ENCODE measurements at regions not wholly inside any gene's neighbourhood (a gene's known extent, or its start where the extent isn't known, plus 50 kb on each side); places are given as distances from the start of the nearest gene placed in this dataset.

DNA sequence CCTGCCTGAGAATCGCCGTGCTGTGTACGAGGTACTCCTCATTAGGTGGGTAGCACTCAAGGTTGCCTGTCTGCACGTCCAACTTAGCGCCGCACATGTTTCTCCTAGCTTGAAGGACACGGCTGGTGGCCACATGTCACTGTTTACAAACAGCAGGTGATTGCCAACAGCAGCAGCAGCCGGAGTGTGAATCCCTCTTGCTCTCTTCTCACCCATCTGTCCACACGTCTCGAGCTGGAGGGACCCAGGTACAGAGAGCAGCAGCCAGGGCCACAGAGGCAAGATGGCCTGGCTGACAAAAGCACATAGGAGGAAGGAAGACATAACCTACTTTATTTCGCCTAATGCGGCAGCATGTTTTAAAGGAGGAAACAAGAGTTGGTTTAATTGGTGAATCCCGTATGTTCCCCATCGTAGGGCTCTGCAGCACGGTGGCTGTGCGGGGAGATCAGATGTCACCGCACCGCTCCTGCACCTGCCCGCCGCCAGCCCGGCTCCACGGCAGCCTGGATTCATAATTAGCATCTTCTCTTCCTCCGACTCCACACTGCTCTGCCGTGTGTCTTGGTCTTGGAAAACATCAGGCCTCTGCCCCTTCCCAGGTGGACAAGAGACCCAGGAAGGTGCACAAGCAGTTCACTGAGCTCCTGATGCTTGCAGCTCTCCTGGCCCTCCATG, 201.6 kb upstream of the IRX1 start:
- no peak for DNase-seq

DNA sequence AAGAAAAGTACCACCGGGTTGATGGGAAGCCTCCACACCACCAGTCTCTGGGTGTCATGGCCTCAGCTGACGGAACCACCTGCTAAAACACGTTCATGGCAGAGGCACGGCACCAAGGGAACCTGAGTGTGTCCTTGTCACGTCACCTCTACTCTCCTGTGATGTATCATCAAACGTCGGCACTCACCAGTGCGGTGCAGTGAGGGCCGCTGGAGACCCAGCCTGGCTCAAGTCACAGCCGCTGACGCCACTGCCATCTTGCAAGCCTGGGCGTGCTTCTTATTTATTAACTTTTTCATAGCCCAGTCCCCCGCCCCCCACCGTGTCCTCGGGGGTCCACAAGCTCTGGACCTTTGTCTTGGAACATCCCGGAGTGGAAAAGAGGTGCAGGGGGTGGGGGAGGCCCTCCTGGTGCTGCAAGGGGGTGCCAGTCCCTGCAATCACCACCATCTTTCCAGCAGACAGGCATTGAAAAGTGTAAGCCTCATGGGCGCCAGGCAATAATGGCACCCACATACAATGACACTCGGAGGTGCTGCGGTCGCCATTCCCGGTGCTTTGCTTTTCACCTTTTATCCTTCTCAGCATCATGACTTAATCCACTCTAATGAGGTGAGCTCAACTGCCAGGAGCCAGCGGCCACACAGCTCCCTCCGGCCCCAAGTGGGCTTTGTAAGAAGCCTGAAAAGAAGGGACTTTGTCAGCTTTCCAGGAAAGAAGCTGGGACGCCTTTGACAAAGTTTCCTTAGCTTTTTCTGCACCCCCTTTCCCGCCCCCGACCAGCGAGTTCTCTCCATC, 202.3 kb upstream of the IRX1 start:
- DNase-seq: no peak

DNA sequence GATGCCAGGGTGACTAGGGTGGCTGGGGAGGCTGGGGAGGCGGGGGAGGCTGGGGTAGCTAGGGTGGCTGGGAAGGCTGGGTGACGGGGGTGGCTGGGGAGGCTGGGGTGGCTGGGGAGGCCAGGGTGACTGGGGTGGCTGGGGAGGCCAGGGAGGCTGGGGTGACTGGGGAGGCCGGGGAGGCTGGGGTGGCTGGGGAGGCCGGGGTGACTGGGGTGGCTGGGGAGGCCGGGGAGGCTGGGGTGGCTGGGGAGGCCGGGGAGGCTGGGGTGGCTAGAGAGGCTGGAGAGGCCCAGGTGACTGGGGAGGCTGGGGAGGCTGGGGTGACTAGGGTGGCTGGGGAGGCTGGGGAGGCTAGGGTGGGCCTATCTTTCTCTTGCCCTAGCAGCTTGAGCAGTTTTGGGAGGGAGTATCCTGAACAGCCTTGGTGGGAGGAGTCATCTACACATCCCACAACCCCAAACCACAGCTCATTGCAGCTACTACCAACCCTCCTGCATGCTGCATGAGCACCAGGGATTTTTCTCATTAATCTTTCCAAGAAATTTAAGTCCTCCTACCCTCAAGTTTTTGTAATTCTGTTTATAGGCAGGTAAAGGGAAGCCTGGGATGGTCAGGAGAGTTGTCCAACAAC, 203.2 kb upstream of the IRX1 start:
- no peak for DNase-seq

DNA sequence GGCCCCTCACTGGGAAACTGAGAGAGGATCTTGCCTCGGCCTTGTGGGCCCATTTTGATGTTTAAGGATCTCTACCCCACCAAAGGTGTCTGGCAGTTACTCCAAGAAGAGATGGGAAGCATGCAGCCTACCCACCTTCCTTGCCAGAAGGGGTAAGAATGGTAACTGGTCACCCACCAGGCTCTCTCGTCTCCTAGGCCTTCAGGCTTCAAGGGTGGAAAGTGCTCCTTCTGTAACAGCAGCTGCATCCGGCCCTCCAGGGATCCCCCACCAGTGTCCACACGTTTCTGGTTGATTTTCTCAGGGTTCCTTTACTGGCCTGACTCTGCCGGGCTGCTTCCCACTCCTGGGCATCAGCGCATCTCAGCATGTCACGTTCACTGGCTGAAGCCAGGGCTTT, 204.4 kb upstream of the IRX1 start:
- DNase-seq: no peak

DNA sequence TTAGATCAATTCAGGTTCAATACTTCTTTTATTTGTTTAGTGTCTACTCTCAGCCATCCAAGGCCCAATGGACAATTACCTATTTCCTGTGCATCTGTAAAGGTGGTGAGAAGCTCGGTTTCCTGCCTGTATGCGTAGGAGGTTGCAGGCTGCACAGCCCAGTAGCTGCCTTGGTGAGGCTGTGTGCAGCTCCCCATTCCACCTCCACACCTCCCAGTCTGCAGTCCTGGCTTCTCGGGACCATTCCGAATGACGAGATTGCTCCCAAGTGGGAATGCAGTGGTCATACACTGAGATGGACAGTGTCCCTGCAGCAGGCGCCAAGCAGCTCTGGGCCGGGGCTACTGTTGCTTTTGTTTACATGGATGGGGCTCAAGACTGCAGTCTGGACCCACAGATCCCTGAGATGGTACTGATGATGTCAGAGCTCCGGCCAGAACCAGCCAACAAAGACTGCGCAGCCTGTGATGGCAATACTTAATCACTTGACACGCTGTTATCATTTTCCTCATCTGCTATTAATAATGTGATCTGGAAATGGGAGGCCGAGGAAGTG, 206.1 kb upstream of the IRX1 start:
- no peak for DNase-seq

DNA sequence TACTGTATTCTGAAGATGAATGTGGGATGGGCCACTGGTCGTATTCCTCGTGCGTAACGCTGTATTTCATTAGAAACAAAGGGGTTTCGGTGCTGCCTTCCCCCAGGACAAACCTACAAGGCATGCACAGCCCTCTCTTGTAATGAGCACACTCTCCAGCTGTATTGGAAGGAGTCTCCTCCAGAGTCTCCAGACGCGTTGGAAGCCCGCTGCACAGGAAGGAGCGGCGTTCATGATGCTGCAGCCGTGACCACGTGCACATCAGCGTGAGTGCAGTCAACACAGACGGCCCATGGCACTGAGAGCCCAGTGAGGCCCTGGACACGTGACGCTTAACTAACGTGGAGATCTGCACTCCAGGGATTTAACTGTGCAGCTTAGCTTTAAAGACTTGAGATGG, 209.0 kb upstream of the IRX1 start:
- DNase-seq: no peak

DNA sequence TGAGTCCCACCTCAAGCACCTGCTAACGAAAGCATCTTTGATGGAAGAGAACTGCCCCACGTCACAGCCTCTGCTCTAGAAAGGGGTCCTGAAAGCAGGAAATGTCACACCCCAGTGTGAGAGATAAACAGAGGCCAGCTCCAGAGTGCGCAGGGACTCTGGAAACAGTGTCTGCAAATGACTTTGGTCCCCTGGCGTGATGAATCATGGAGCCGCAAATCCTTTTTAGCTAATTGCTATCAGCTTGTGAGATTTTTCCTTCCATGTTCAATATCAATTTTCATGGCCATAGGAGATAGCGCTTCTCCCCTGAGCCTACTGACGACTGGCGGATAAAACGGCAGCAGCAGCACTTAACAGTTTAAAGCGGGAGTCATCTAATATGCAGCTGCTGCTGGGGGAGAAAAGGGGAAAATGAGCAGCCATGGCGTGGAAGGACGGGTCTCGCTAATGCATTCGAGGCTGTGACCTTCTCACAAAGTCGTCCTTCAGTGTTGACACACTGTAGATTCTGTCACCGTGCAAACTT, 209.6 kb upstream of the IRX1 start:
- DNase-seq: no peak

DNA sequence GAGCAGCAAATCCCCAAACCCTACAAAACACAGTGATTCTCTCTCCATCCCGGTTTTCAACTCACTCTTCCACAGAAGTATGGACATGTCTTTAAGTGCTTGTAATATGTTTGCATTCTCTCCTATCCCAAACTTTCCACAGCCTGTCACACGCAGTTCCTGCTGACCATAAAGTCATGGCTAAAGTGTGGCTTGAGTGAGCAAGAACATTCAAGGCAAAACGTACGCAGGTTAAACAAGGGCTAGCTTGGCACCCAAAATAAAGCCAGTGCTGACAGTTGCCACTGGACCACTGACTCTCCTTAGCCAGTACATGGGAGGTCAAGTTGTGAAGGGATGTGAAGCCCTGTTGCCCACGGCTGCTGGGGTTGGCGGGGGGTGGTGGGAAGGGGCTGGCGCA, 211.1 kb upstream of the IRX1 start:
- DNase-seq: no peak

DNA sequence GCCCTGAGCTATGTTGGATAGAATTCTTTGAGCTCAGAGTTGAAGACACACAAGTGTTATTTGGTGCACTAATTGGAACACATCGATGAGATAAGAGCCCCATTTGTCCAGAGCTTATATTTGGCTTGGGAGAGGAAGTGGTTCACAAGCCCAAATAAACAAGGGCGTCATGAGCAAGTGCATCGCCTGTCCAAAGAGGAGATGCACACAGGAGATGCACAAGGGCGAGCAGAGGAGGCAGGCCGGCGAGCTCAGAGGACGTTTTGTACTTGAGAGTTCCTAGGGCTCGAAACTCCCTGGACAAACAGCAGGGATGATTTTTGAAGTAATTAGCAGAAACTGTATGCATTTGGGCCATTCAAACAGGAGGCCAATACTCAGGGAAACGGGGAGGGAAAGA, 212.8 kb upstream of the IRX1 start:
- DNase-seq: no peak

DNA sequence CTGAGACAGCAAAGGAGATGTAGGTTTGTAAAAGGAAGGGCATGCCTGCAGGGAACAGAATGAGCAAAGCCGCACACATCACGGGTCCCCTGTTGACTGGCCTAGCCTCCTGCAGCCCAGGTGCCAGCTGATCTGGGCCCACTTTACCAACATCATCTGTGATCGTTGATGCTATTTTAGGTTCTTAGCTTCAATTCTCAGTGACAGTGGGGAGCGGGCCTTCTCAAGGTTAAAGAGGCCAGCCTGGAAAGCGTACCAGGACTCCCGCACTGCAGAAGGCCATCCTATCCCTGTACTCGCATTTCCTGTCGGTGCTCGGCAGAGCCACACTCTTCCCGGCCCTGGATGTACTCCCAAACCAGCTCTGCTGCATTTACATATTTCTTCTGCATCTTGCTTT, 213.5 kb upstream of the IRX1 start:
- no peak for DNase-seq

DNA sequence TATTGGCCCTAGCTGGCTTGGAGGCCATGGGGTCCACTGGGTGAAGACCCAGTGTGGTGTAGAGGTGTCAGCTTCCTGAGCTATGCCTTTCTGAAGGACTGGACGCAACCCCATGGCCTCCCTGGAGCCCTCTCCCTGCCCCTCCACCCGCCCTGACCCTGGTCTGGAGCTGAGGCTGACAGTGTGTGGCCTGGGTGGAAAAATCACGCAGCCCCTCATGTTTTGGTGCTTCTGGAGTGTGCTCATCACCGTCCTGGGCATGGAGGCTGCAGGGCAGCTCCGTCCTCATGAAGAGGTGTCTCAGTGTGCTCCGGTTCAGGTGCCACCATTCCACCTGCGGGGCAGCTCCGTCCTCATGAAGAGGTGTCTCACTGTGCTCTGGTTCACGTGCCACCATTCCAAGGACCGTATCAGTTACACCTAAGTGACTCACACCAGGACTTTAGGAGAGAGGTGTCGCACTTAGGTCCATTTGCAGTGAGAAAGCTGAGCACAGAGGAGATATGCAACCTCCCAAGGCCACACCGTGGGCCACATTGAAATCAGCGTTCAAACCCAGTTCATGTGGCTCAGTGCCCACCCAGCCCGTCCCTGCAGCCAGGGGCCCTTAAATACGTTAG, 214.3 kb upstream of the IRX1 start:
- DNase-seq: no peak

DNA sequence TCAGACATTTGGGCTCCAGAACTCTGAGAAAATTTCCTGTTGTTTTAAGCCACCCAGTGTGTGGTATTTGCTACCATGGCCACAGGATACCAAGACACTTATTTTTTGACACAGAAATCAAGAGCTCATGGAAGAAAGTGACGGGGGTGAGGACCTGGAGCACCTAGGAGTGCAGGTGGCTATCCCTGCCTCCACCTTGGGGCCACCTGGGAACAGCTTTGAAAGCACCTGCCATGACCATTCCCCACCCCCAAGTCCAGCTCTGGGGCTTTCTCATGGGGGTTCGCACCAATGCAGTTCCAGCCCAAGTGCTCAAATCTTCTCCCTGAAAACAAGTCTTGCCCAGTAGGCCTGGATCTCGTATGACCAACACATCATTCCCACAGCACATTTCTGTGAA, 214.9 kb upstream of the IRX1 start:
- no peak for DNase-seq

DNA sequence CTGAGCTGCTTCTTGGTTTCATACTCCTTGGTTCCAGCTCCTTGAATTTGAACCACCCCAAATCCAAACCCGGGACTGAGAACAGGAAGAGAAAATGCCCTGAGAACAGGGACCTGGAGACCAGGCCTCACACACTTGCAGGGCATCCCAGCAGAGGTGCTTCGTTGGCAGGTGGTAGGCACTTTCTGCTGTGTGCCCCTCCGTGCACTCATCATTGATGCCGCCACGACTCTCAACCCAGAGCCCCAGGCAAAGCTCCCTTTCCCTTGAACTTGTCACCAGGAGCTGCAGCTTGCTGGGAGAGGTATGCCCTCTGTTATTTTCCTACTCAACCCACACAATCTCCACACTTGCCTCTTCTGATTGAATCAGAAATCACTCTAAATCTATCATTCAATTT, 217.8 kb upstream of the IRX1 start:
- no peak for DNase-seq

DNA sequence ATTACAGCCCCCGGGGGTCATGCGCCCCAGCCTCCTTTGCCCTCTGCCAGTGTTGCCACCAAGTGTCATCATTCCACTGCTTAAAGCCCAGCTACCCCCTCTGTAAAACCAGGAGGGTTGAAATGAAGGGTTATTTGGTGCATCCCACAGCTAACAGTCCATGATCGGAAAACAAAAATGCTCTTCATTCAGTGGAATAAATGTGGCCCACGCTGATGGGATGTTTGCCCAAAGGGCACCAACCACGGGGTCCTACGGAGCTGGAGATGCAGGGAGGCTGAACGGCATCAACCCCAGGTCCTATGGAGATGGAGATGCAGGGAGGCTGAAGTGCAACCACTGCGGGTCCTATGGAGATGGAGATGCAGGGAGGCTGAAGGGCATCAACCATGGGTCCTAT, 218.5 kb upstream of the IRX1 start:
- DNase-seq: no peak

DNA sequence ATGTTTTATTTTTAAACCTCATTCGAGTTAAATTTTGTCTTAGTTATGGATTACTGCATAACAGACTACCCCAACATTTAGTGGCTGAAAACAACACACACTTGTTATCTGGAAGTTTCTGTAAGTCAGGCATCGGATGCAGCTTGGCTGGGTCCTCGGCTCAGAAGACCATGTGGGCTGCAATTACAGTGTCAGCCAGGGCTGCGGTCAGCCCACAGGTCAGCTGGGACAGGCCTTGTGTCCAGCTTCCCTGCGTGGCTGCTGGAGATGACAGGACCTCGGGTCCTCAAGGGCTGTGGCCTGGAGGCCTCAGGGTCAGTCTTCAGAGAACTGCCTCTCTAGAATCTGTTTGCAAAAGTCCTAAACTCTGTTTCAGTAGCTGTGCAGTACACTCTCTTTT, 219.0 kb upstream of the IRX1 start:
- no peak for DNase-seq

DNA sequence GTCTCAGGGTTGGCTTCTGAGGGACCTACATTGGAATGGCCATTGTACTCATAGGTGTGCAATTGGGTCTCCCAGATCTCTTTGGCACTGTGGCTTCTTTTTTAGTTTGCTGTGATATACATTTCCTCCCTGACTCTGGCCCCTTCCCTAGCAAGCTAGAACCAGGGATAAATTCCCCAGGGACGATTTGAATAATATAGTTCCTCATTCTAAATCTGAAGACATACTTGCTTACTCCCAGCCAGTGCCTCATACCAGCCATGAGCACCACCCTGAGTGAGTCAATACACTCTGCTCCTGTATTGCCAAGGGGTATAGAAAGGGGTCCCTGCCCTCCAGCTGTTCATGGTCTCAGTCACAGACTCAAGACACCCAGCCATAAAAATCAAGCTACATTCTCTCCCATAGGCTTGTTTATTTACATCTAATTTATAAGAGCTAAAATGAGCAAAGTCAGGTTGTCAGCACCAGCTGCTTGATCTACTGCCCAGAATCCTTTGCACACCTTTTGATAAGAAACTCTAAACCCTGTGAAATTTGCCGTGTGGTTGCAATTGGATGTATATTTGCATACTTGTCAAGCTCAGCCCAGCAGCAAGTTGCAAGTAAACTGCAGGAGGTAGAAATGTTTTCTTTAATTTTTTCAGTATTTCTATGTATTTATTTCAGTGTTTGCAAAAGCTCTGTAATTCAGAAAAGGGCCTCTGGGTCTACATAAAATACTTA, 219.9 kb upstream of the IRX1 start:
- DNase-seq: no peak

DNA sequence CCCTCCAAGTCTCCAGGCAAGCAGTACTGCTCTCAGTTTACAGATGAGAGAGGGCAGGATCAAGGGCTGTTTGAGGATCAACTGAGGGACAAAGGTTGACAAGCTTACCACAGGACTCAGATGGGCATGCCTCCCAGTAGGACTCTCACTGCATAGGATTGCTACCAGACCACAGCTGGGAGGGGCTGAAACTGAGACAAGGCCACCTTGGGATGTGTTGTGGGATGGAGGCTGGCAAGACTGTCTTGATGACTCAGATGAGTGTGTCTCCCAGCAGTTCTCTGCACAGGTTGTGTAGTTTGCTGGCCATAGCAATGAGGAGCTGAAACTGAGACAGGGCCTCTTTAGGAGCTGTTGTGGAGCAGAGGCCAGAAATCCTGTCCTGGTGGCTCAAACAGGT, 222.2 kb upstream of the IRX1 start:
- no peak for DNase-seq

DNA sequence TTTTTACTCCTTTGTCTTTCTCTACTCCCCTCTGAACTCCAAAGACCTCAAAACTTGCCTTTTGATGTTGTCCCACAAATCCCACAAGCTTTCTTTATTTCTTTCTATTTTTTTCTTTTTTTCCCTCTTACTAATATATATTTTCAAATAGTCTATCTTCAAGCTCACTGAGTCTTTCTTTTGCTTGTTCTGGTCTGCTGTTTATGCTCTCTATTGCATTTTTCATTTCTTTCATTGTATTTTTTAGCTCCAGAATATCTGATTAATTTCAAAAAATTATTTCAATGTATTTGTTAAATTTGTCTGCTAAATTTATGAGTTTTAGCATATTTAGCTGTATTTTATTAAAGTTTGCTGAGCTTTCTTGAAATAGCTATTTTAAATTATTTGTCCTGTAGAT, 223.3 kb upstream of the IRX1 start:
- no peak for DNase-seq

DNA sequence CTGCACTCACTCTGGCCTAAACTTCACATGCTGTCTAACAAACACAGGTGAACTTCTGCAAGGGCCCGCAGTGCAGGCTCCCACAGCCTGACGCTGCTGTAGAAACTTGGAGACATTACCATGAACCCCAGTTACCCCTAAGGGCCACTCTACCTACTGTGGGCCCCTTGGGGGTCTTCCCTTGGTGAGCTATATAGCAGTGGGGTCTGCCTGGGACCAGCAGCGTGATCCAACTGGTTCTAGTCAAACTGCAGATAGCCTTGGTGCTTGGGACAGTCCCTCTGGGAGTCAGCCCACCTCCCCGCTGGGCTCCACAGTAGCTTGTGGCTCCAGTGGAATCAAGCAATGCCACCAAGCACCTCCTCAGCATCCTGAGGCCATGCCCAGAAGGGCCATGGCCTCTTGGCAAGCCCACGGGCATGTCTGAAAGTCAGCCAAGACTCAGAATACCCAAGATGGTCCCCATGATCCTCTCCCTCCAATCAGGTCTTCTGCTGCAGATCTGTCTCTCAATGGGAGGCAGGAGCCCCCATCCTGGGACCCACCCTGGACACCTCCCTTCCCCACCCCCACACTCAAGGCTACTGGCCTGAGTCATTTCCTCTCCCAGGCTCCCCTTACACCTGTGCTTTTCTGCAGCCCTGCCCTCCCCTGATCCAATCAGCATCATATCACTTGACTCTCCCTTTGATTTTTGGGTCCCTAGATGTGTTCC, 230.0 kb upstream of the IRX1 start:
- no peak for DNase-seq

DNA sequence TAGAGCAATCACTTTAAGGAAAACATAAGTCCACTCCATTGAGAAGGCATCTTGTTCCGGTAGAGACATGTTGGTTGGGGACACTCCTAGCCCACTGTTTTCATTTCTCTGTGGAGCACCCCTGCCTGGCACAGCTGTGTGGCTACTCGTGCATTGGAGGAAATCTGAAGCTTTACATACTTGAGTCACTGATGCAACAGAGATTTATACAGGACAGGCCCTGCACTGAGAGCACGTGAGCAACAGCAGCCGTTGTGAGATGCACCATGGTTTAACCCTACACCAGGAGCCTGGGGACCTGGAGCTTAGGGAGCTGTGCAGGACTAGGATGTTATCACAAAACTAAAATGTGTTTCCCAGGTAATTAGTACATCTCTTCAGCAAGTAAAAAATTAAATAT, 230.7 kb upstream of the IRX1 start:
- DNase-seq: no peak

DNA sequence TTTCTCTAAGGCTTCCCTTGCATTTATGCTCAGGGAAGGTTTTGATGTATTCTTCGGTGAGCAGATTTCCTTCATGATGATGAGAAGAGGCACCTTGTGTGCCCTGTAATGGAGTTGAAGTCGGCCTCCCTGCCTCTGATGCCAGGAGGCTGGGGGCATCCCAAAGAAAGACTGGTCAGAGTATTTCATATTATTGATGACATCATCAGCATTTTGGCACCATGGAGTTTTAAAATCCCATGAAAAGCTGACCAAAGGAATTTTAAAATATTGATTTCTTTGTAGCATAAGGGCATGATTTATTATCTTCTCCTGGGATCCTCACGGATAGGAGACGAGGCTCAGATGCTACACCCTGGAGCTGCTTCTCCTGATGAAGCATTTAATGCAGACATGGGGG, 231.2 kb upstream of the IRX1 start:
- no peak for DNase-seq

All from muscle of arm (tissue), 1 donor.